HCT116 (cell line): ENCODE measurements at regions not wholly inside any gene's neighbourhood (a gene's known extent, or its start where the extent isn't known, plus 50 kb on each side); places are given as distances from the start of the nearest gene placed in this dataset.

ENCODE experiments used
- ATAC-seq: fragments of 200-7000 bp; cut with Tn5 transposase; 2 replicates; pipeline ENCODE4 v1.9.1; 2020; ENCODE audit warnings: mild to moderate bottlenecking, moderate library complexity
- BruUV-seq: library from RNA; stranded (reverse); fragments of 400-500 nt; replicated peaks from 2 replicates; lab custom pipeline; 2021; lab: Mats Ljungman, UMichigan
- CTCF ChIA-PET: fragments of 300-600 bp; sonication (Branson Sonifier 250); formaldehyde crosslinking; loops from one replicate; lab custom pipeline; 2021; ENCODE audit warnings: antibody characterized with exemption; lab: Charles Lee
- POLR2A ChIA-PET: fragments of 300-600, 350-600 bp; sonication (Branson Sonifier 250); formaldehyde crosslinking; loops from one replicate; lab custom pipeline; 2021; ENCODE audit warnings: antibody characterized with exemption; lab: Charles Lee
- RAD21 ChIA-PET, 2 experiments: fragments of 300-600 bp; sonication (Branson Sonifier 250); formaldehyde crosslinking; loops; one replicate each; lab custom pipeline; 2023; ENCODE audit warnings: low total read pairs in 2 of 2; ENCODE audit not compliant: uncharacterized antibody in 2 of 2, unreplicated experiment in 2 of 2, low non-redundant PET in 1 of 2; lab: Charles Lee
- DNase-seq: peaks from one replicate; pipeline ENCODE4 v3.0.0-alpha.2; 2010; ENCODE audit warnings: low read depth, low spot score
- H2AFZ ChIP-seq: fragments of 200-600 bp; shearing (Covaris generic), sonication (generic); 2 replicates; pipeline ENCODE4 v1.6.1; 2017; ENCODE audit warnings: low read depth, mixed run types, mixed read lengths, antibody characterized with exemption, low read length; ENCODE audit not compliant: poor library complexity, severe bottlenecking
- H3K27ac ChIP-seq: 2 replicates; pipeline ENCODE4 v1.5.1; 2012; ENCODE audit warnings: low read depth, low read length
- H3K27me3 ChIP-seq: fragments of 200-600 bp; sonication (generic); 2 replicates; pipeline ENCODE4 v1.6.1; 2016; ENCODE audit warnings: mixed run types, low read length, mixed read lengths; ENCODE audit not compliant: insufficient read depth
- H3K36me3 ChIP-seq, 2 experiments: fragments of 200-500 bp in 1 of 2; fragments of 200-600 bp in 1 of 2; sonication (Bioruptor generic) in 1 of 2; sonication (generic) in 1 of 2; 2 replicates each; pipeline versions ENCODE4 v1.5.1 to v1.6.1; 2014 to 2016; ENCODE audit warnings: low read length in 2 of 2, inconsistent platforms in 1 of 2, mixed read lengths in 1 of 2, mixed run types in 1 of 2; ENCODE audit not compliant: insufficient read depth in 2 of 2, control insufficient read depth in 1 of 2
- H3K4me1 ChIP-seq, 2 experiments: fragments of 200-600 bp in 1 of 2; sonication (generic) in 1 of 2; 2 replicates each; pipeline versions ENCODE4 v1.5.1 to v1.6.1; 2012 to 2017; ENCODE audit warnings: low read length in 2 of 2, inconsistent platforms in 1 of 2, mild to moderate bottlenecking in 1 of 2, mixed read lengths in 1 of 2, mixed run types in 1 of 2, moderate library complexity in 1 of 2; ENCODE audit not compliant: insufficient read depth in 2 of 2, control insufficient read depth in 1 of 2
- H3K4me2 ChIP-seq: fragments of 200-600 bp; sonication (generic); 2 replicates; pipeline ENCODE4 v1.6.1; 2017; ENCODE audit warnings: mixed run types, low read length, mixed read lengths
- H3K4me3 ChIP-seq, 2 experiments: fragments of 200-600 bp in 1 of 2; sonication (generic) in 1 of 2; replicated peaks in 1 of 2; 2 replicates each; pipeline ENCODE4 v1.5.1; 2011 to 2016; ENCODE audit warnings: low read length in 2 of 2, control low read depth in 1 of 2, low read depth in 1 of 2, mild to moderate bottlenecking in 1 of 2, mixed read lengths in 1 of 2, mixed run types in 1 of 2
- H3K79me2 ChIP-seq: fragments of 200-600 bp; sonication (generic); 2 replicates; pipeline ENCODE4 v1.6.1; 2017; ENCODE audit warnings: mild to moderate bottlenecking, mixed run types, low read length, moderate library complexity, mixed read lengths; ENCODE audit not compliant: insufficient read depth
- H3K9ac ChIP-seq: fragments of 200-600 bp; sonication (generic); 2 replicates; pipeline ENCODE4 v1.6.1; 2016; ENCODE audit warnings: low read length, mixed read lengths
- H3K9me2 ChIP-seq: fragments of 200-600 bp; sonication (generic), shearing (Covaris generic); 2 replicates; pipeline ENCODE4 v1.6.1; 2017; ENCODE audit warnings: mixed run types, mild to moderate bottlenecking, moderate library complexity; ENCODE audit not compliant: insufficient read depth
- H3K9me3 ChIP-seq, 2 experiments: fragments of 200-500 bp in 1 of 2; fragments of 200-600 bp in 1 of 2; sonication (Bioruptor generic) in 1 of 2; sonication (generic) in 1 of 2; 2 replicates each; pipeline ENCODE4 v1.6.1; 2014 to 2017; ENCODE audit warnings: low read length in 2 of 2, mixed read lengths in 2 of 2, inconsistent platforms in 1 of 2, low read depth in 1 of 2, mild to moderate bottlenecking in 1 of 2, mixed run types in 1 of 2, moderate library complexity in 1 of 2; ENCODE audit not compliant: control insufficient read depth in 1 of 2, insufficient read depth in 1 of 2
- H4K20me1 ChIP-seq: fragments of 200-600 bp; sonication (generic), shearing (Covaris generic); 2 replicates; pipeline ENCODE4 v1.6.1; 2017; ENCODE audit warnings: mixed run types, mild to moderate bottlenecking, moderate library complexity; ENCODE audit not compliant: insufficient read depth
- ATF3 ChIP-seq: IDR thresholded peaks from 2 replicates; pipeline ENCODE4 v1.6.1; 2012
- CEBPB ChIP-seq: IDR thresholded peaks from 2 replicates; pipeline ENCODE4 v1.6.1; 2012; ENCODE audit warnings: low read depth
- EGR1 ChIP-seq: IDR thresholded peaks from 2 replicates; pipeline ENCODE4 v1.6.1; 2012; ENCODE audit warnings: low read depth
- ELF1 ChIP-seq: IDR thresholded peaks from 2 replicates; pipeline ENCODE4 v1.6.1; 2012; ENCODE audit warnings: low read depth, borderline replicate concordance
- EZH2 ChIP-seq: fragments of 200-600 bp; sonication (generic); IDR thresholded peaks from 2 replicates; pipeline ENCODE4 v1.6.1; 2017; ENCODE audit warnings: antibody characterized with exemption, mixed run types
- FOSL1 ChIP-seq: IDR thresholded peaks from 2 replicates; pipeline ENCODE4 v1.6.1; 2012; ENCODE audit warnings: low read depth
- POLR2AphosphoS5 ChIP-seq: IDR thresholded peaks from 2 replicates; pipeline ENCODE4 v1.6.1; 2011; ENCODE audit warnings: mild to moderate bottlenecking, low read depth, low read length, moderate library complexity
- SP1 ChIP-seq: IDR thresholded peaks from 2 replicates; pipeline ENCODE4 v1.6.1; 2012; ENCODE audit warnings: low read depth
- TCF7L2 ChIP-seq: IDR thresholded peaks from 2 replicates; pipeline ENCODE4 v1.7.0; 2011; ENCODE audit warnings: borderline replicate concordance, inconsistent platforms; ENCODE audit not compliant: insufficient read depth, insufficient read length; ENCODE audit errors: extremely low read depth
- YY1 ChIP-seq: IDR thresholded peaks from 2 replicates; pipeline ENCODE4 v1.6.1; 2011; ENCODE audit warnings: low read length, low read depth, moderate library complexity, mild to moderate bottlenecking; ENCODE audit not compliant: insufficient replicate concordance; ENCODE audit errors: extremely low read depth
- ZNF274 ChIP-seq: fragments of 200-500 bp; sonication (Bioruptor generic); IDR thresholded peaks from 2 replicates; pipeline ENCODE4 v1.6.1; 2014; ENCODE audit warnings: mild to moderate bottlenecking, low read depth, low read length, inconsistent platforms
- intact Hi-C: fragments of 100-400 bp; cut with micrococcal nuclease; formaldehyde crosslinking; loops from 2 replicates; pipeline ENCODE4 v1.10.0; 2022
- TF ChIP-seq, protein P1 (sequence below): IDR thresholded peaks from 2 replicates; pipeline ENCODE4 v1.6.1; 2012

GRCh38 chr2:173524256-173524955, 169.7 kb downstream of the CDCA7 start:
- ChIA-PET RAD21 (no interaction called here), CTCF (no interaction called here), POLR2A (no interaction called here)
- no peak for TF ChIP-seq POLR2AphosphoS5
- TF ChIP-seq ATF3 = no peak
- TF ChIP-seq CEBPB = no peak
- TF ChIP-seq FOSL1 = no peak
- TF ChIP-seq TCF7L2 = no peak
- TF ChIP-seq, protein P1, sequence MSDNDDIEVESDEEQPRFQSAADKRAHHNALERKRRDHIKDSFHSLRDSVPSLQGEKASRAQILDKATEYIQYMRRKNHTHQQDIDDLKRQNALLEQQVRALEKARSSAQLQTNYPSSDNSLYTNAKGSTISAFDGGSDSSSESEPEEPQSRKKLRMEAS = no peak
- TF ChIP-seq EGR1 = no peak
- no peak for TF ChIP-seq EZH2
- TF ChIP-seq ELF1 = no peak
- TF ChIP-seq SP1 = no peak
- TF ChIP-seq YY1 = no peak
- TF ChIP-seq ZNF274 = no peak
- no TSS peak for BruUV-seq
- H2AFZ ChIP-seq = no peak overlapping the region
- no peak overlapping the region for H3K9ac ChIP-seq
- no peaks in the 10 kb centered on the region; a peak in 1 of 4 replicates for H3K9me3 ChIP-seq
- H3K36me3 ChIP-seq = no peaks in the 10 kb centered on the region
- no peak for DNase-seq
- H3K9me2 ChIP-seq = no peaks in the 10 kb centered on the region
- no peak overlapping the region for H3K4me2 ChIP-seq
- no peak overlapping the region for H3K27ac ChIP-seq
- H3K79me2 ChIP-seq = no peaks in the 10 kb centered on the region
- intact Hi-C loops = no loop called here
- no peak overlapping the region for H3K4me3 ChIP-seq
- no peak for ATAC-seq
- peaks cover 2 to 7% of the 10 kb centered on the region in 2 experiments; a peak in 2 of 4 replicates for H3K4me1 ChIP-seq
- no peaks in the 10 kb centered on the region for H4K20me1 ChIP-seq
- no peaks in the 10 kb centered on the region for H3K27me3 ChIP-seq
